GM23338 (cell line): ENCODE measurements at regions not wholly inside any gene's neighbourhood (a gene's known extent, or its start where the extent isn't known, plus 50 kb on each side); places are given as distances from the start of the nearest gene placed in this dataset.
"Not testable (repeated sequence)": the region's sequence is repeated elsewhere in the genome, so short reads cannot be mapped to it uniquely, and the experiment has no call there.

ENCODE experiments used
- ATAC-seq: fragments of 200-7000 bp; cut with Tn5 transposase; 3 replicates; pipeline ENCODE4 v1.9.1; 2020
- DNase-seq: peaks from one replicate; pipeline ENCODE4 v3.0.0-alpha.2; 2015; ENCODE audit warnings: low spot score
- H2AFZ ChIP-seq: fragments of 200-600 bp; sonication (generic); 2 replicates; pipeline ENCODE4 v1.8.0; 2016; ENCODE audit warnings: antibody characterized with exemption, mild to moderate bottlenecking, moderate library complexity
- H3F3A ChIP-seq: fragments of 200-600 bp; sonication (generic); replicated peaks from 2 replicates; pipeline ENCODE4 v1.8.0; 2017; ENCODE audit warnings: antibody characterized with exemption, mixed run types, low read depth
- H3K27ac ChIP-seq: fragments of 200-600 bp; sonication (generic); 2 replicates; pipeline ENCODE4 v1.6.1; 2016; ENCODE audit warnings: low read depth
- H3K27me3 ChIP-seq: fragments of 200-600 bp; sonication (generic); 2 replicates; pipeline ENCODE4 v1.8.0; 2016; ENCODE audit warnings: mild to moderate bottlenecking, mixed run types, moderate library complexity; ENCODE audit not compliant: insufficient read depth
- H3K36me3 ChIP-seq: fragments of 200-600 bp; sonication (generic); 2 replicates; pipeline ENCODE4 v1.8.0; 2016; ENCODE audit warnings: mild to moderate bottlenecking; ENCODE audit not compliant: insufficient read depth
- H3K4me1 ChIP-seq: fragments of 200-600 bp; sonication (generic); 2 replicates; pipeline ENCODE4 v1.8.0; 2016; ENCODE audit warnings: mild to moderate bottlenecking, moderate library complexity; ENCODE audit not compliant: insufficient read depth
- H3K4me2 ChIP-seq: fragments of 200-600 bp; sonication (generic); 2 replicates; pipeline ENCODE4 v1.7.1; 2017; ENCODE audit warnings: mixed run types
- H3K4me3 ChIP-seq: fragments of 200-600 bp; sonication (generic); 2 replicates; pipeline ENCODE4 v1.6.1; 2016; ENCODE audit warnings: mixed run types
- H3K79me2 ChIP-seq: fragments of 200-600 bp; sonication (generic); replicated peaks from 2 replicates; pipeline ENCODE4 v1.8.0; 2017; ENCODE audit warnings: mild to moderate bottlenecking; ENCODE audit not compliant: insufficient read depth
- H3K9me2 ChIP-seq: fragments of 200-600 bp; sonication (generic); 2 replicates; pipeline ENCODE4 v1.8.0; 2017; ENCODE audit not compliant: insufficient read depth
- H4K20me1 ChIP-seq: fragments of 200-600 bp; sonication (generic); replicated peaks from 2 replicates; pipeline ENCODE4 v1.8.0; 2017; ENCODE audit warnings: mild to moderate bottlenecking; ENCODE audit not compliant: insufficient read depth
- H3K27ac Mint-ChIP-seq: 2 replicates; pipeline ENCODE4 v1.8.0; 2020; ENCODE audit warnings: inconsistent platforms, mild to moderate bottlenecking, moderate library complexity, mixed read lengths
- H3K27me3 Mint-ChIP-seq: 3 replicates; pipeline ENCODE4 v1.8.0; 2022; ENCODE audit warnings: low read depth, mild to moderate bottlenecking, moderate library complexity, mixed read lengths, inconsistent platforms; ENCODE audit not compliant: insufficient read depth, poor library complexity
- H3K36me3 Mint-ChIP-seq: 3 replicates; pipeline ENCODE4 v1.8.0; 2021; ENCODE audit warnings: low read depth, mild to moderate bottlenecking, inconsistent platforms, moderate library complexity, mixed read lengths
- H3K4me1 Mint-ChIP-seq: 3 replicates; pipeline ENCODE4 v1.8.0; 2020; ENCODE audit warnings: mild to moderate bottlenecking, inconsistent platforms, mixed read lengths
- H3K4me3 Mint-ChIP-seq: 3 replicates; pipeline ENCODE4 v1.8.0; 2021; ENCODE audit warnings: moderate library complexity, mild to moderate bottlenecking, inconsistent platforms, mixed read lengths
- H3K9me3 Mint-ChIP-seq: 3 replicates; pipeline ENCODE4 v1.8.0; 2020; ENCODE audit warnings: moderate library complexity, mild to moderate bottlenecking, inconsistent platforms, mixed read lengths
- CREB1 ChIP-seq: fragments of 250-450 bp; sonication (Bioruptor Pico); IDR thresholded peaks from 2 replicates; pipeline ENCODE4 v1.5.0; 2020; ENCODE audit warnings: low read depth, mild to moderate bottlenecking, moderate library complexity
- ZNF331 ChIP-seq: fragments of 250-450 bp; sonication (Bioruptor Pico); IDR thresholded peaks from 2 replicates; pipeline ENCODE4 v1.5.0; 2020; ENCODE audit warnings: low read depth, mild to moderate bottlenecking, moderate library complexity
- TF ChIP-seq, protein P1 (sequence below): IDR thresholded peaks from one replicate; pipeline ENCODE4 v1.6.1; 2018; ENCODE audit warnings: antibody characterized with exemption; ENCODE audit not compliant: unreplicated experiment
- TF ChIP-seq, protein P2 (sequence below): fragments of 250-450 bp; sonication (Bioruptor Pico); IDR thresholded peaks from 2 replicates; pipeline ENCODE4 v1.5.0; 2020; ENCODE audit warnings: mild to moderate bottlenecking, moderate library complexity

- TF ChIP-seq, protein P1, sequence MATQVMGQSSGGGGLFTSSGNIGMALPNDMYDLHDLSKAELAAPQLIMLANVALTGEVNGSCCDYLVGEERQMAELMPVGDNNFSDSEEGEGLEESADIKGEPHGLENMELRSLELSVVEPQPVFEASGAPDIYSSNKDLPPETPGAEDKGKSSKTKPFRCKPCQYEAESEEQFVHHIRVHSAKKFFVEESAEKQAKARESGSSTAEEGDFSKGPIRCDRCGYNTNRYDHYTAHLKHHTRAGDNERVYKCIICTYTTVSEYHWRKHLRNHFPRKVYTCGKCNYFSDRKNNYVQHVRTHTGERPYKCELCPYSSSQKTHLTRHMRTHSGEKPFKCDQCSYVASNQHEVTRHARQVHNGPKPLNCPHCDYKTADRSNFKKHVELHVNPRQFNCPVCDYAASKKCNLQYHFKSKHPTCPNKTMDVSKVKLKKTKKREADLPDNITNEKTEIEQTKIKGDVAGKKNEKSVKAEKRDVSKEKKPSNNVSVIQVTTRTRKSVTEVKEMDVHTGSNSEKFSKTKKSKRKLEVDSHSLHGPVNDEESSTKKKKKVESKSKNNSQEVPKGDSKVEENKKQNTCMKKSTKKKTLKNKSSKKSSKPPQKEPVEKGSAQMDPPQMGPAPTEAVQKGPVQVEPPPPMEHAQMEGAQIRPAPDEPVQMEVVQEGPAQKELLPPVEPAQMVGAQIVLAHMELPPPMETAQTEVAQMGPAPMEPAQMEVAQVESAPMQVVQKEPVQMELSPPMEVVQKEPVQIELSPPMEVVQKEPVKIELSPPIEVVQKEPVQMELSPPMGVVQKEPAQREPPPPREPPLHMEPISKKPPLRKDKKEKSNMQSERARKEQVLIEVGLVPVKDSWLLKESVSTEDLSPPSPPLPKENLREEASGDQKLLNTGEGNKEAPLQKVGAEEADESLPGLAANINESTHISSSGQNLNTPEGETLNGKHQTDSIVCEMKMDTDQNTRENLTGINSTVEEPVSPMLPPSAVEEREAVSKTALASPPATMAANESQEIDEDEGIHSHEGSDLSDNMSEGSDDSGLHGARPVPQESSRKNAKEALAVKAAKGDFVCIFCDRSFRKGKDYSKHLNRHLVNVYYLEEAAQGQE: no peak
- no peak for TF ChIP-seq CREB1
These were observed 192.2 kb upstream of the TENT5A start (continued) for GRCh38 chr6:81944661-81945060.

GRCh38 chr6:81942842-81943241, 190.4 kb upstream of the TENT5A start:
- not testable (repeated sequence) for H3K27me3 Mint-ChIP-seq, H3F3A ChIP-seq, H3K4me1 ChIP-seq, H3K27me3 ChIP-seq, H3K27ac Mint-ChIP-seq, H3K4me3 Mint-ChIP-seq, H3K36me3 ChIP-seq, H4K20me1 ChIP-seq, H2AFZ ChIP-seq, H3K9me2 ChIP-seq, H3K4me2 ChIP-seq, DNase-seq, ATAC-seq, H3K9me3 Mint-ChIP-seq, H3K79me2 ChIP-seq, H3K36me3 Mint-ChIP-seq, H3K4me3 ChIP-seq, H3K27ac ChIP-seq
- H3K4me1 Mint-ChIP-seq: peaks cover 18% of the 10 kb centered on the region

DNA sequence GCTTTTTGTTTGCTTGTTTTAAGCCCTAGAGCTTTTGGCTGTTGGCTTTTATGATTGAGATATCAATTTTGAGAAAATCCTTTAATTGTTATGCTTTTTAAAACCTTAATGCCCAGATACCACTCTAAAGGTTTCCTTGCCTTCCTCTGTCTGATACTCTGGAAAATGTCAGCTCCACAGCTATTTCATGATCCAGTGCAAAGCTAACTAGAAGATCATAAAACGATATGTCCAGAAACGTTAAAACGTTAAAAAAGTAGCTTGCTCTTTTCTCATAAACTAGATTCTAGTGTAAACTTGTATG, 189.5 kb upstream of the TENT5A start:
- no peak overlapping the region for H3K4me3 Mint-ChIP-seq

More for the DNA sequence above, 189.5 kb upstream of the TENT5A start:
- no peaks in the 10 kb centered on the region for H4K20me1 ChIP-seq
- H3K36me3 ChIP-seq: no peaks in the 10 kb centered on the region
- peak overlapping the region; percentile 12; the same call in 1 of the 2 replicates for H2AFZ ChIP-seq
- TF ChIP-seq, protein P2, sequence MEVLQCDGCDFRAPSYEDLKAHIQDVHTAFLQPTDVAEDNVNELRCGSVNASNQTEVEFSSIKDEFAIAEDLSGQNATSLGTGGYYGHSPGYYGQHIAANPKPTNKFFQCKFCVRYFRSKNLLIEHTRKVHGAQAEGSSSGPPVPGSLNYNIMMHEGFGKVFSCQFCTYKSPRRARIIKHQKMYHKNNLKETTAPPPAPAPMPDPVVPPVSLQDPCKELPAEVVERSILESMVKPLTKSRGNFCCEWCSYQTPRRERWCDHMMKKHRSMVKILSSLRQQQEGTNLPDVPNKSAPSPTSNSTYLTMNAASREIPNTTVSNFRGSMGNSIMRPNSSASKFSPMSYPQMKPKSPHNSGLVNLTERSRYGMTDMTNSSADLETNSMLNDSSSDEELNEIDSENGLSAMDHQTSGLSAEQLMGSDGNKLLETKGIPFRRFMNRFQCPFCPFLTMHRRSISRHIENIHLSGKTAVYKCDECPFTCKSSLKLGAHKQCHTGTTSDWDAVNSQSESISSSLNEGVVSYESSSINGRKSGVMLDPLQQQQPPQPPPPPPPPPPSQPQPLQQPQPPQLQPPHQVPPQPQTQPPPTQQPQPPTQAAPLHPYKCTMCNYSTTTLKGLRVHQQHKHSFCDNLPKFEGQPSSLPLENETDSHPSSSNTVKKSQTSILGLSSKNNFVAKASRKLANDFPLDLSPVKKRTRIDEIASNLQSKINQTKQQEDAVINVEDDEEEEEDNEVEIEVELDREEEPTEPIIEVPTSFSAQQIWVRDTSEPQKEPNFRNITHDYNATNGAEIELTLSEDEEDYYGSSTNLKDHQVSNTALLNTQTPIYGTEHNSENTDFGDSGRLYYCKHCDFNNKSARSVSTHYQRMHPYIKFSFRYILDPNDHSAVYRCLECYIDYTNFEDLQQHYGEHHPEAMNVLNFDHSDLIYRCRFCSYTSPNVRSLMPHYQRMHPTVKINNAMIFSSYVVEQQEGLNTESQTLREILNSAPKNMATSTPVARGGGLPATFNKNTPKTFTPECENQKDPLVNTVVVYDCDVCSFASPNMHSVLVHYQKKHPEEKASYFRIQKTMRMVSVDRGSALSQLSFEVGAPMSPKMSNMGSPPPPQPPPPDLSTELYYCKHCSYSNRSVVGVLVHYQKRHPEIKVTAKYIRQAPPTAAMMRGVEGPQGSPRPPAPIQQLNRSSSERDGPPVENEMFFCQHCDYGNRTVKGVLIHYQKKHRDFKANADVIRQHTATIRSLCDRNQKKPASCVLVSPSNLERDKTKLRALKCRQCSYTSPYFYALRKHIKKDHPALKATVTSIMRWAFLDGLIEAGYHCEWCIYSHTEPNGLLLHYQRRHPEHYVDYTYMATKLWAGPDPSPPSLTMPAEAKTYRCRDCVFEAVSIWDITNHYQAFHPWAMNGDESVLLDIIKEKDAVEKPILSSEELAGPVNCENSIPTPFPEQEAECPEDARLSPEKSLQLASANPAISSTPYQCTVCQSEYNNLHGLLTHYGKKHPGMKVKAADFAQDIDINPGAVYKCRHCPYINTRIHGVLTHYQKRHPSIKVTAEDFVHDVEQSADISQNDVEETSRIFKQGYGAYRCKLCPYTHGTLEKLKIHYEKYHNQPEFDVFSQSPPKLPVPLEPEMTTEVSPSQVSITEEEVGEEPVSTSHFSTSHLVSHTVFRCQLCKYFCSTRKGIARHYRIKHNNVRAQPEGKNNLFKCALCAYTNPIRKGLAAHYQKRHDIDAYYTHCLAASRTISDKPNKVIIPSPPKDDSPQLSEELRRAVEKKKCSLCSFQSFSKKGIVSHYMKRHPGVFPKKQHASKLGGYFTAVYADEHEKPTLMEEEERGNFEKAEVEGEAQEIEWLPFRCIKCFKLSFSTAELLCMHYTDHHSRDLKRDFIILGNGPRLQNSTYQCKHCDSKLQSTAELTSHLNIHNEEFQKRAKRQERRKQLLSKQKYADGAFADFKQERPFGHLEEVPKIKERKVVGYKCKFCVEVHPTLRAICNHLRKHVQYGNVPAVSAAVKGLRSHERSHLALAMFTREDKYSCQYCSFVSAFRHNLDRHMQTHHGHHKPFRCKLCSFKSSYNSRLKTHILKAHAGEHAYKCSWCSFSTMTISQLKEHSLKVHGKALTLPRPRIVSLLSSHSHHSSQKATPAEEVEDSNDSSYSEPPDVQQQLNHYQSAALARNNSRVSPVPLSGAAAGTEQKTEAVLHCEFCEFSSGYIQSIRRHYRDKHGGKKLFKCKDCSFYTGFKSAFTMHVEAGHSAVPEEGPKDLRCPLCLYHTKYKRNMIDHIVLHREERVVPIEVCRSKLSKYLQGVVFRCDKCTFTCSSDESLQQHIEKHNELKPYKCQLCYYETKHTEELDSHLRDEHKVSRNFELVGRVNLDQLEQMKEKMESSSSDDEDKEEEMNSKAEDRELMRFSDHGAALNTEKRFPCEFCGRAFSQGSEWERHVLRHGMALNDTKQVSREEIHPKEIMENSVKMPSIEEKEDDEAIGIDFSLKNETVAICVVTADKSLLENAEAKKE (CRISPR knock-in tag): no peak
- TF ChIP-seq ZNF331: no peak
- H3K4me1 ChIP-seq: peaks cover 3% of the 10 kb centered on the region
- H3K9me2 ChIP-seq: no peaks in the 10 kb centered on the region; the same call in 1 of the 2 replicates
- no peak overlapping the region for H3K4me3 ChIP-seq
- no peak overlapping the region for H3K4me2 ChIP-seq
- no peak overlapping the region for H3K27ac ChIP-seq
- Mint-ChIP-seq H3K4me1 (peaks cover 18% of the 10 kb centered on the region), H3K27ac (no peak overlapping the region), H3K9me3 (no peaks in the 10 kb centered on the region), H3K36me3 (no peaks in the 10 kb centered on the region), H3K27me3 (no peaks in the 10 kb centered on the region)
- ATAC-seq: no peak
- no peaks in the 10 kb centered on the region for H3K27me3 ChIP-seq
- no peak for DNase-seq
- no peaks in the 10 kb centered on the region for H3K79me2 ChIP-seq
- H3F3A ChIP-seq: no peaks in the 10 kb centered on the region
